ENCODE measurements at regions not wholly inside any gene's neighbourhood (a gene's known extent, or its start where the extent isn't known, plus 50 kb on each side); places are given as distances from the start of the nearest gene placed in this dataset.

GRCh38 chr15:70395164-70395563, 297.4 kb upstream of the TLE3 start:
- H2BK120ac ChIP-seq (replicated peaks; ENCODE audit: low read depth, low read length) = no peak overlapping the region
- no peak overlapping the region for H3K4ac ChIP-seq (replicated peaks; ENCODE audit: insufficient read length, low read depth, low read length)
- no peak overlapping the region for H4K5ac ChIP-seq (ENCODE audit: insufficient read length, low read depth, low read length)
- H3K27ac ChIP-seq (ENCODE audit: low read depth, low read length) = no peak overlapping the region
- H2AK5ac ChIP-seq (ENCODE audit: low read depth, low read length) = peak overlapping the region; percentile 24; the same call in 1 of the 2 replicates
- TF ChIP-seq SAP30 (IDR thresholded peaks at IDR 0.05; ENCODE audit: insufficient read depth, insufficient replicate concordance, low read length) = no peak
- TF ChIP-seq CBX8 (IDR thresholded peaks at IDR 0.05; ENCODE audit: borderline replicate concordance, low read depth, low read length) = no peak
- no peak for TF ChIP-seq E2F6 (IDR thresholded peaks at IDR 0.05)
- no peak for TF ChIP-seq RFX5 (IDR thresholded peaks at IDR 0.05; ENCODE audit: borderline replicate concordance, low read depth, low read length)
- no peak for TF ChIP-seq SUZ12 (IDR thresholded peaks at IDR 0.05; ENCODE audit: low read length)
- no peak for TF ChIP-seq GABPA (IDR thresholded peaks at IDR 0.05; ENCODE audit: borderline replicate concordance, insufficient read depth, low read length)
- TF ChIP-seq CHD2 (IDR thresholded peaks at IDR 0.05; ENCODE audit: low read length) = no peak
- TF ChIP-seq EP300 (IDR thresholded peaks at IDR 0.05; ENCODE audit: borderline replicate concordance in 1 of 2, low read depth in 2 of 2, low read length in 2 of 2) = no peak
- TF ChIP-seq PHF8 (conservative IDR thresholded peaks at IDR 0.05; ENCODE audit: low read depth, low read length) = no peak
- no peak for FAIRE-seq
- H3K18ac ChIP-seq (ENCODE audit: extremely low read depth, low read length) = no peak overlapping the region
- no peaks in the 10 kb centered on the region for H3K23me2 ChIP-seq (ENCODE audit: low read depth, low read length)
- DNase-seq (ENCODE audit: low read depth in 1 of 2, low spot score in 2 of 2) = no peak
- CTCF ChIA-PET (ENCODE audit: partially characterized antibody) = interaction anchor here (1.2 kb wide), 2 partner anchors 12 to 40 kb away, joined by 3 read pairs; no protein-coding TSS in a partner anchor
- no peak overlapping the region for H3K14ac ChIP-seq (ENCODE audit: insufficient read length)
- H3K27me3 ChIP-seq (replicated peaks in 1 of 4; ENCODE audit: control insufficient read depth in 3 of 4, extremely low read depth in 1 of 4, insufficient read depth in 3 of 4, low read length in 3 of 4) = no peaks in the 10 kb centered on the region
- H3K4me1 ChIP-seq (replicated peaks in 1 of 4; ENCODE audit: control insufficient read depth in 3 of 4, insufficient read depth in 4 of 4, low read length in 3 of 4) = peaks cover 2 to 10% (median 4%) of the 10 kb centered on the region in 4 experiments; a peak in 5 of 7 replicates
- no peak overlapping the region for H4K8ac ChIP-seq (ENCODE audit: extremely low read depth, insufficient read depth, low read length)
- H3K9me3 ChIP-seq (ENCODE audit: insufficient read depth in 2 of 2, low read depth in 1 of 2, low read length in 1 of 2) = peaks cover 0 to 5% of the 10 kb centered on the region in 2 experiments; a peak in 1 of 4 replicates
- H3K4me2 ChIP-seq (ENCODE audit: insufficient read depth in 1 of 2, low read depth in 2 of 2, low read length in 2 of 2) = no peak overlapping the region
- peak overlapping the region; percentile 62; the same call in 1 of the 2 replicates for H2BK12ac ChIP-seq (ENCODE audit: low read depth, low read length)
- no peak overlapping the region for H3K23ac ChIP-seq (ENCODE audit: insufficient read length)
- no peak overlapping the region for H3K4me3 ChIP-seq (ENCODE audit: extremely low read depth in 1 of 4, insufficient read depth in 2 of 4, low read depth in 3 of 4, low read length in 4 of 4)
- no peak overlapping the region for H2AFZ ChIP-seq (ENCODE audit: low read length)
- WGBS, 2 experiments (ENCODE audit: extremely low coverage in 1 of 2, insufficient coverage in 1 of 2, insufficient read length in 1 of 2, insufficient replicate concordance in 2 of 2, low coverage in 1 of 2, low lambda C conversion rate in 2 of 2, missing lambda C conversion rate in 1 of 2) = 90% methylated on average over 11 of the region's 11 CpGs; no CpG with 5 or more reads in 1 of the 2 experiments
- POLR2A ChIA-PET (ENCODE audit: partially characterized antibody) = no interaction called here
- H3K56ac ChIP-seq (replicated peaks; ENCODE audit: insufficient read length, low read depth, low read length) = no peak overlapping the region
- no peaks in the 10 kb centered on the region for H4K20me1 ChIP-seq (replicated peaks in 1 of 2; ENCODE audit: control insufficient read depth in 1 of 2, insufficient read depth in 2 of 2, low read length in 2 of 2)
- H3K9ac ChIP-seq (replicated peaks in 1 of 4; ENCODE audit: extremely low read depth in 1 of 4, low read depth in 3 of 4, low read length in 3 of 4) = no peak overlapping the region
- no peak overlapping the region for H2BK5ac ChIP-seq (ENCODE audit: low read depth, low read length)
- H3K79me2 ChIP-seq (ENCODE audit: control insufficient read depth in 1 of 2, insufficient read depth in 2 of 2, low read length in 2 of 2) = no peaks in the 10 kb centered on the region
- H2BK15ac ChIP-seq (ENCODE audit: low read length) = peak overlapping the region; percentile 53; the same call in 1 of the 2 replicates
- H2BK20ac ChIP-seq (ENCODE audit: low read length) = 0 out of 2 replicates have a peak overlapping the region, but pooled peaks have one; percentile 29
- peak overlapping the region; percentile 78 for H4K91ac ChIP-seq (replicated peaks; ENCODE audit: insufficient read length, low read length)
- H3K79me1 ChIP-seq (ENCODE audit: low read depth, low read length) = no peaks in the 10 kb centered on the region
- H3K36me3 ChIP-seq (ENCODE audit: control insufficient read depth in 2 of 4, insufficient read depth in 4 of 4, low read length in 3 of 4) = no peaks in the 10 kb centered on the region

Data from H1 (cell line).